HepG2 (cell line): ENCODE measurements at regions not wholly inside any gene's neighbourhood (a gene's known extent, or its start where the extent isn't known, plus 50 kb on each side); places are given as distances from the start of the nearest gene placed in this dataset.

Experiments used
- ARNT ChIP-seq: fragments of 450-650 bp; IDR thresholded peaks from 2 replicates; pipeline ENCODE4 v1.6.1; 2017
- BRCA1 ChIP-seq: sonication (generic); formaldehyde crosslinking; IDR thresholded peaks from 2 replicates; pipeline ENCODE4 v1.4.0; 2020; ENCODE audit warnings: missing genetic modification reagents
- HDAC1 ChIP-seq: sonication (generic); formaldehyde crosslinking; IDR thresholded peaks from 2 replicates; pipeline ENCODE4 v1.5.1; 2020; ENCODE audit warnings: mild to moderate bottlenecking, missing genetic modification reagents
- HMG20B ChIP-seq: conservative IDR thresholded peaks from 2 replicates; pipeline ENCODE4 v1.6.1; 2016; ENCODE audit warnings: missing genetic modification reagents, missing compliant biosample characterization
- PAWR ChIP-seq: sonication (generic); formaldehyde crosslinking; IDR thresholded peaks from 2 replicates; pipeline ENCODE4 v1.4.0; 2020; ENCODE audit warnings: missing genetic modification reagents, mild to moderate bottlenecking, borderline replicate concordance
- POLR2A ChIP-seq, 2 experiments: IDR thresholded peaks; 2 replicates each; pipeline ENCODE4 v1.6.1; 2011; ENCODE audit warnings: low read depth in 2 of 2, low read length in 2 of 2, mild to moderate bottlenecking in 1 of 2, moderate library complexity in 1 of 2; ENCODE audit not compliant: insufficient read depth in 1 of 2
- RAD21 ChIP-seq: fragments of 450-650 bp; formaldehyde crosslinking; IDR thresholded peaks from 2 replicates; pipeline ENCODE4 v1.5.0; 2020; ENCODE audit warnings: mild to moderate bottlenecking
- SCMH1 ChIP-seq: sonication (generic); formaldehyde crosslinking; IDR thresholded peaks from 2 replicates; pipeline ENCODE4 v1.9.0; 2021; ENCODE audit warnings: missing genetic modification reagents, mild to moderate bottlenecking, borderline replicate concordance
- TAF1 ChIP-seq: sonication (generic); formaldehyde crosslinking; IDR thresholded peaks from 2 replicates; pipeline ENCODE4 v1.4.0; 2020; ENCODE audit warnings: missing genetic modification reagents
- TBL1XR1 ChIP-seq: fragments of 150-350 bp; IDR thresholded peaks from 2 replicates; pipeline ENCODE4 v1.6.1; 2014; ENCODE audit warnings: borderline replicate concordance, low read length; ENCODE audit not compliant: partially characterized antibody

DNA sequence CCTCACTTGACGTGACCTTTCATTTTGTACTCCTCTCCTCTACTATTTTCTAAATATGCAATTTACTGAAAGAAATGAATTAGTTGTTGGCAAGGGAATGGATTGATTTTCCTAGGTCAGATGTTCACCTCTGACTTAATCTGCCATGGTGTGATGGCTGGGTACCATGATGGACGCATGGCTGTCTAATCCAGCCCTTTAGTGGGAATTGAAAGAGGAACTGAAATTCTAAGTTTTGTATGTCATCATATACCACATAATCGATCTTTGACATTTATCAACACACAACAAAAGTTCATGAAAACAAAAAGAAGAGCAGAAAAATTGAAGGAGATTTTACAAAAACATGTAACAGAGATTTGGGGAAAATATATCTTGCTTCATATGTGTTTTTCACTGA lies 331.3 kb upstream of the SNX7 start:
- TF ChIP-seq HMG20B (no peak), RAD21 (CRISPR knock-in tag) (no peak), POLR2A (IDR thresholded peaks at IDR 0.05; ENCODE audit: insufficient read depth in 1 of 2, low read depth in 2 of 2, low read length in 2 of 2) (no peak), ARNT (no peak), PAWR (CRISPR knock-in tag) (no peak), TAF1 (no peak), HDAC1 (CRISPR knock-in tag) (no peak), TBL1XR1 (no peak), BRCA1 (CRISPR knock-in tag) (no peak), SCMH1 (CRISPR knock-in tag) (no peak)
